ENCODE measurements at regions not wholly inside any gene's neighbourhood (a gene's known extent, or its start where the extent isn't known, plus 50 kb on each side); places are given as distances from the start of the nearest gene placed in this dataset.

DNA sequence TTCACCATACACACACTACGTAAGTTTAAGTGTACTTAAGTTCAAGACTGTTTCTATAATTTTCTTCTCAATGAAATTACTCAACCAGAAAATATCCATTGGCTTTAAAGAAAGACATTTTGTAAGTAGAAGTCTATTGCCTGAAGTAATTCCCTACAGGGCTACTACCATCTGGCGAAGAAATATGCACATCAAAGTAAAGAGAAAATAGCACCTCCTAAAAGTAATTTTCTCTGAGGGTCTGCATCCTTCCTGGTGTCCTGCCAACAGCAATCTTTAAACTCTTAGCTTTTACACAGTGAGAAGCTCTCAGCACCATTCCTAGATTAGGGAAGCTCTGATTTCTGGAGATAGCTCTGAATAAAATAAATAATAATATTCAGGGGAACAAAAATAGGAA, 498.5 kb upstream of the TYRP1 start:
- no peak for DNase-seq (ENCODE audit: low spot score)
- H3K4me3 Mint-ChIP-seq, result no peak overlapping the region
- ChIA-PET POLR2A (no interaction called here), CTCF (no interaction called here)
- H3K36me3 Mint-ChIP-seq, result no peaks in the 10 kb centered on the region
- no peak for ATAC-seq
- peaks cover 5% of the 10 kb centered on the region for H3K4me1 Mint-ChIP-seq
- H3K27me3 Mint-ChIP-seq (ENCODE audit: low read depth), result no peaks in the 10 kb centered on the region
- TF ChIP-seq ETV6 (CRISPR knock-in tag; IDR thresholded peaks at IDR 0.05) (no peak), RORB (CRISPR knock-in tag; IDR thresholded peaks at IDR 0.05) (no peak), JAZF1 (CRISPR knock-in tag; IDR thresholded peaks at IDR 0.05) (no peak), ZBTB43 (CRISPR knock-in tag; IDR thresholded peaks at IDR 0.05) (no peak), TCF7 (CRISPR knock-in tag; IDR thresholded peaks at IDR 0.05; ENCODE audit: low read depth) (no peak), USF1 (CRISPR knock-in tag; IDR thresholded peaks at IDR 0.05) (no peak), ATF3 (CRISPR knock-in tag; conservative IDR thresholded peaks at IDR 0.05) (no peak), TP53 (CRISPR knock-in tag; IDR thresholded peaks at IDR 0.05) (no peak), SOX15 (CRISPR knock-in tag; IDR thresholded peaks at IDR 0.05) (no peak), ZNF423 (CRISPR knock-in tag; IDR thresholded peaks at IDR 0.05) (no peak), CREB1 (CRISPR knock-in tag; IDR thresholded peaks at IDR 0.05) (no peak), NFATC4 (CRISPR knock-in tag; IDR thresholded peaks at IDR 0.05) (no peak)
- TF ChIP-seq, protein P1, sequence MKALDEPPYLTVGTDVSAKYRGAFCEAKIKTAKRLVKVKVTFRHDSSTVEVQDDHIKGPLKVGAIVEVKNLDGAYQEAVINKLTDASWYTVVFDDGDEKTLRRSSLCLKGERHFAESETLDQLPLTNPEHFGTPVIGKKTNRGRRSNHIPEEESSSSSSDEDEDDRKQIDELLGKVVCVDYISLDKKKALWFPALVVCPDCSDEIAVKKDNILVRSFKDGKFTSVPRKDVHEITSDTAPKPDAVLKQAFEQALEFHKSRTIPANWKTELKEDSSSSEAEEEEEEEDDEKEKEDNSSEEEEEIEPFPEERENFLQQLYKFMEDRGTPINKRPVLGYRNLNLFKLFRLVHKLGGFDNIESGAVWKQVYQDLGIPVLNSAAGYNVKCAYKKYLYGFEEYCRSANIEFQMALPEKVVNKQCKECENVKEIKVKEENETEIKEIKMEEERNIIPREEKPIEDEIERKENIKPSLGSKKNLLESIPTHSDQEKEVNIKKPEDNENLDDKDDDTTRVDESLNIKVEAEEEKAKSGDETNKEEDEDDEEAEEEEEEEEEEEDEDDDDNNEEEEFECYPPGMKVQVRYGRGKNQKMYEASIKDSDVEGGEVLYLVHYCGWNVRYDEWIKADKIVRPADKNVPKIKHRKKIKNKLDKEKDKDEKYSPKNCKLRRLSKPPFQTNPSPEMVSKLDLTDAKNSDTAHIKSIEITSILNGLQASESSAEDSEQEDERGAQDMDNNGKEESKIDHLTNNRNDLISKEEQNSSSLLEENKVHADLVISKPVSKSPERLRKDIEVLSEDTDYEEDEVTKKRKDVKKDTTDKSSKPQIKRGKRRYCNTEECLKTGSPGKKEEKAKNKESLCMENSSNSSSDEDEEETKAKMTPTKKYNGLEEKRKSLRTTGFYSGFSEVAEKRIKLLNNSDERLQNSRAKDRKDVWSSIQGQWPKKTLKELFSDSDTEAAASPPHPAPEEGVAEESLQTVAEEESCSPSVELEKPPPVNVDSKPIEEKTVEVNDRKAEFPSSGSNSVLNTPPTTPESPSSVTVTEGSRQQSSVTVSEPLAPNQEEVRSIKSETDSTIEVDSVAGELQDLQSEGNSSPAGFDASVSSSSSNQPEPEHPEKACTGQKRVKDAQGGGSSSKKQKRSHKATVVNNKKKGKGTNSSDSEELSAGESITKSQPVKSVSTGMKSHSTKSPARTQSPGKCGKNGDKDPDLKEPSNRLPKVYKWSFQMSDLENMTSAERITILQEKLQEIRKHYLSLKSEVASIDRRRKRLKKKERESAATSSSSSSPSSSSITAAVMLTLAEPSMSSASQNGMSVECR (CRISPR knock-in tag; IDR thresholded peaks at IDR 0.05; ENCODE audit: borderline replicate concordance), result no peak
- TF ChIP-seq, protein P2, sequence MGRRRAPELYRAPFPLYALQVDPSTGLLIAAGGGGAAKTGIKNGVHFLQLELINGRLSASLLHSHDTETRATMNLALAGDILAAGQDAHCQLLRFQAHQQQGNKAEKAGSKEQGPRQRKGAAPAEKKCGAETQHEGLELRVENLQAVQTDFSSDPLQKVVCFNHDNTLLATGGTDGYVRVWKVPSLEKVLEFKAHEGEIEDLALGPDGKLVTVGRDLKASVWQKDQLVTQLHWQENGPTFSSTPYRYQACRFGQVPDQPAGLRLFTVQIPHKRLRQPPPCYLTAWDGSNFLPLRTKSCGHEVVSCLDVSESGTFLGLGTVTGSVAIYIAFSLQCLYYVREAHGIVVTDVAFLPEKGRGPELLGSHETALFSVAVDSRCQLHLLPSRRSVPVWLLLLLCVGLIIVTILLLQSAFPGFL (CRISPR knock-in tag; IDR thresholded peaks at IDR 0.05; ENCODE audit: borderline replicate concordance), result no peak
- H3K9me3 Mint-ChIP-seq, result no peaks in the 10 kb centered on the region
- no peak overlapping the region for H3K27ac Mint-ChIP-seq

DNA sequence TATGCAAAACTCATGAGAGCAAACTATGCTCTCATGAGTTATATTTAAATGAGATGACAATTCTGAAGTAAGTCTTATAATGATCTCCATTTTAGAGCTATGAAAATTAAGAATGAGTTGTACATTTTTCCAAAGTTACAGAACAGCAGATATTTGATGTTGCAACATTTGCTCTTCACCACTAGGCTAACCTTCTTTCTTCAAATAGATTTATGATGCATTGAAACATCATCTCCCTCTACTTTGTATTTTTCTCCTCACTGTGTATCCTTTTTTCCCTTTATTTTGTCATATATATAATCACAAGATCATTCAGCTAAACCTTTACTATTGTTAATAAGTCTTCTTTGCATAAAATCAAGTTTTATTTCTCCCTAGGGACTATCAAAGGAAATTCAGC, 497.7 kb upstream of the TYRP1 start:
- Mint-ChIP-seq H3K27ac (no peak overlapping the region), H3K4me3 (no peak overlapping the region), H3K36me3 (no peaks in the 10 kb centered on the region), H3K9me3 (no peaks in the 10 kb centered on the region), H3K4me1 (peaks cover 7% of the 10 kb centered on the region), H3K27me3 (ENCODE audit: low read depth) (no peaks in the 10 kb centered on the region)
- DNase-seq (ENCODE audit: low spot score) (no peak), ATAC-seq (no peak)
- CTCF ChIA-PET, result no interaction called here
- POLR2A ChIA-PET, result no interaction called here
- no peak for TF ChIP-seq ZNF219 (CRISPR knock-in tag; IDR thresholded peaks at IDR 0.05; ENCODE audit: borderline replicate concordance)
- no peak for TF ChIP-seq EMX1 (CRISPR knock-in tag; IDR thresholded peaks at IDR 0.05)
- no peak for TF ChIP-seq GABPB1 (CRISPR knock-in tag; IDR thresholded peaks at IDR 0.05)
- no peak for TF ChIP-seq PRRX2 (CRISPR knock-in tag; IDR thresholded peaks at IDR 0.05)
- no peak for TF ChIP-seq SOX15 (CRISPR knock-in tag; IDR thresholded peaks at IDR 0.05)
- TF ChIP-seq, protein P3, sequence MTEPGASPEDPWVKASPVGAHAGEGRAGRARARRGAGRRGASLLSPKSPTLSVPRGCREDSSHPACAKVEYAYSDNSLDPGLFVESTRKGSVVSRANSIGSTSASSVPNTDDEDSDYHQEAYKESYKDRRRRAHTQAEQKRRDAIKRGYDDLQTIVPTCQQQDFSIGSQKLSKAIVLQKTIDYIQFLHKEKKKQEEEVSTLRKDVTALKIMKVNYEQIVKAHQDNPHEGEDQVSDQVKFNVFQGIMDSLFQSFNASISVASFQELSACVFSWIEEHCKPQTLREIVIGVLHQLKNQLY (CRISPR knock-in tag; IDR thresholded peaks at IDR 0.05), result no peak
- TF ChIP-seq NR2C2 (CRISPR knock-in tag; IDR thresholded peaks at IDR 0.05), result no peak
- TF ChIP-seq ATF1 (CRISPR knock-in tag; IDR thresholded peaks at IDR 0.05), result no peak
- no peak for TF ChIP-seq SMAD3 (CRISPR knock-in tag; IDR thresholded peaks at IDR 0.05; ENCODE audit: borderline replicate concordance)
- TF ChIP-seq RORB (CRISPR knock-in tag; IDR thresholded peaks at IDR 0.05), result no peak
- TF ChIP-seq SP1 (CRISPR knock-in tag; conservative IDR thresholded peaks at IDR 0.05), result no peak
- no peak for TF ChIP-seq ATF6 (CRISPR knock-in tag; IDR thresholded peaks at IDR 0.05)
- TF ChIP-seq, protein P4, sequence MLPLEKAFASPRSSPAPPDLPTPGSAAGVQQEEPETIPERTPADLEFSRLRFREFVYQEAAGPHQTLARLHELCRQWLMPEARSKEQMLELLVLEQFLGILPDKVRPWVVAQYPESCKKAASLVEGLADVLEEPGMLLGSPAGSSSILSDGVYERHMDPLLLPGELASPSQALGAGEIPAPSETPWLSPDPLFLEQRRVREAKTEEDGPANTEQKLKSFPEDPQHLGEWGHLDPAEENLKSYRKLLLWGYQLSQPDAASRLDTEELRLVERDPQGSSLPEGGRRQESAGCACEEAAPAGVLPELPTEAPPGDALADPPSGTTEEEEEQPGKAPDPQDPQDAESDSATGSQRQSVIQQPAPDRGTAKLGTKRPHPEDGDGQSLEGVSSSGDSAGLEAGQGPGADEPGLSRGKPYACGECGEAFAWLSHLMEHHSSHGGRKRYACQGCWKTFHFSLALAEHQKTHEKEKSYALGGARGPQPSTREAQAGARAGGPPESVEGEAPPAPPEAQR (CRISPR knock-in tag; IDR thresholded peaks at IDR 0.05), result no peak
- no peak for TF ChIP-seq FOXJ3 (CRISPR knock-in tag; IDR thresholded peaks at IDR 0.05; ENCODE audit: borderline replicate concordance)
- no peak for TF ChIP-seq CREM (CRISPR knock-in tag; IDR thresholded peaks at IDR 0.05)
